GM12874 (cell line): ENCODE measurements at regions not wholly inside any gene's neighbourhood (a gene's known extent, or its start where the extent isn't known, plus 50 kb on each side); places are given as distances from the start of the nearest gene placed in this dataset.

ENCODE experiments used
- CTCF ChIP-seq: IDR thresholded peaks from 2 replicates; pipeline ENCODE4 v1.5.1; 2011; ENCODE audit warnings: low read depth, mild to moderate bottlenecking, control low read depth, low read length, moderate library complexity; ENCODE audit not compliant: insufficient read depth

GRCh38 chr1:222284466-222284865 is 263.4 kb downstream of the HHIPL2 start:
- TF ChIP-seq CTCF: no peak

- TF ChIP-seq CTCF: no peak
Observed at GRCh38 chr1:222283147-222283768, 264.6 kb downstream of the HHIPL2 start.

- TF ChIP-seq CTCF: no peak
Observed at GRCh38 chr1:222279591-222279990, 268.3 kb downstream of the HHIPL2 start.

- TF ChIP-seq CTCF: no peak
Observed at GRCh38 chr1:222278501-222278900, 269.4 kb downstream of the HHIPL2 start.

GRCh38 chr1:222275729-222276465 is 272.0 kb downstream of the HHIPL2 start:
- no peak for TF ChIP-seq CTCF

- TF ChIP-seq CTCF: no peak
Observed at GRCh38 chr1:222275001-222275728, 272.7 kb downstream of the HHIPL2 start.
